ENCODE measurements at regions not wholly inside any gene's neighbourhood (a gene's known extent, or its start where the extent isn't known, plus 50 kb on each side); places are given as distances from the start of the nearest gene placed in this dataset.
"Not testable (repeated sequence)": the region's sequence is repeated elsewhere in the genome, so short reads cannot be mapped to it uniquely, and the experiment has no call there.

DNA sequence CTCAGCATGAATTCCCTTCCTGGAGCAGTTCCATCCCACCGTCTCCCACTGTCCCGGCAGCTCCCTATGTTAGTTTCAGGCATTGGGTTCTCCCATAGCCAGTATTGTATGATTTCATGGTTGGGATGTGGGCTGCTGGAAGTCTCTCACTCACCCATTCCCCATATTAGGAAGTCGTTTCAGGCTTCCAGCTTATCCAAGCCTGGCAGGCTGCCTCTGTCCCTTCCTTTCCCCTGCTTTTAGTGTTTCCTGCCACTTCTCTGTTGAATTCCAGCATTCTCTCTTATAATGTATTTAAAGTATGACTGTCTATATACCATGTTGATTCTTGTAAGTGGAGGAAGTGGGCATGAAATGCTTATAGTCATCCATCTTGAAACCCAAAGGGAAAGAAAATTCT lies 309.7 kb upstream of the RBMS3 start:
- DNase-seq: no peak

DNA sequence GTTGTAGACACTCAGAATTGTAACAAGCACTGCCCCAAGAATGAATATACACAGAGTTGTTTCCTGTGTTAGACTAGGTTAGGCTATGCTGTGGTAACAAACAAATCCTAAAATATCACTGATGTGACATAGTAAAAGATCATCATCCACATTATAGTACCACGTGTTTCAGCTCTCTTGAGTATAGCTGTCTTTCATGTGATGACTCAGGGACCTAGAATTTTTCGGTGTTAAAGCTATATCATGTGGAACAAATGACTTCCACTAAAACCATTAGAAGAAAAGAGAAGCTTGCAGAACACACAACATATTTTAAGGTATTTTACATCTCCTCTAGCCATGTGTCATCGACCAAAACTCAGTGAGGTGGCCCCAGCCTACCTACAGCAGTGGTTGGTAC lies 307.9 kb upstream of the RBMS3 start:
- no peak for DNase-seq

DNA sequence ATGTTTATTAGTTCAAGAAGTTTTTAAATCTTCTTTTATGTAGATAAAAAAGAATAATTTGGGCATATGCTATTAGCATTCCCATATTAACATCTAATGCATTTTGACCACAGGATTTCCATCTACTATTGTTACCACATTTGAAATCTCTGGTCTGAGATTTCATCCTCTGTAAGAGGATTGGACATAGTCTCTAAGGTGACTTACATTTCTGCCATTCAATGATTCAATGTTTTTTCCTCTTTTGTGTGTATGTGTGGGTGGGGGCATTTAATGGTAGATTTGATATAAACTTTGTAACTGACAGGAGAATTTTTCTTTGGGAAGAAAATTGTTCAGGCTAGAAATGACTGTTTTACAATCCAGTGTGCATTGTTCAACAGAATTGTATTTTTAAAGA lies 307.3 kb upstream of the RBMS3 start:
- DNase-seq: no peak

DNA sequence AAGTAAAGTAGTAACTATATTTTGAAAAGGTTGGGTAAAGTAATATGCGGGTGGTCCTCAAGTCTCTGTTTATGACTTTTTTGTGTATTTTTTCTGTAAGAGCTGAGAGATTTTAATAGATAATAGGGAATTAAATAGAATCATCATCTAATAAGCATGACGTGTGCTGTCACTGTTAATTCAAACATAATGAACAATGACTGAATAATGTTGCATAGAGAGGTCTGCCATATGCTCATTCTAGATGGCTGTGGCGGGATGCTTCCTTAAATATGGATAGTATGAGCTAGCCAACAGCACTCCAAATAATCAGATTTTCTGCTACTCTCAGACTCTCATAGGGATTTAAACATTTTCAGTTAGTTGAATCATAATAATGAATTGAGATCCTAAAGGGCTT lies 302.8 kb upstream of the RBMS3 start:
- no peak for DNase-seq

DNA sequence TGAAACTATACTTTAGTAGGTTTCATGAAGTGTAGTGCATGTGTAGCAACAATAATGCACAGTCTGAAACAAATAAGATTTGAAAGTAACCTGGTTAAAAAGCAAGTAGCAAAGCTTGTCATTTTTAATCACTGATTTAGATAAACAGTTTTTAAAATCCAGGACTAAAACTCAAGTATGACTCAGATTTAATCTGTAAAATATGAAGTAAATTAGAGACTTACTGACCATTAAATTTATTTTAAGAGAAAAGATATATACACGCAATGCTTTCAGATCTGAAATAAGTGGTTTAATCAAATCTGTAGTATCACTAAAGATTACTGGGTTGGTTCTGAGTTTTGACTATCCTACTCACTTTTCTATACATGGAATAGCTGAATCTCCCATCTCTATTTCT lies 300.7 kb upstream of the RBMS3 start:
- DNase-seq: no peak

DNA sequence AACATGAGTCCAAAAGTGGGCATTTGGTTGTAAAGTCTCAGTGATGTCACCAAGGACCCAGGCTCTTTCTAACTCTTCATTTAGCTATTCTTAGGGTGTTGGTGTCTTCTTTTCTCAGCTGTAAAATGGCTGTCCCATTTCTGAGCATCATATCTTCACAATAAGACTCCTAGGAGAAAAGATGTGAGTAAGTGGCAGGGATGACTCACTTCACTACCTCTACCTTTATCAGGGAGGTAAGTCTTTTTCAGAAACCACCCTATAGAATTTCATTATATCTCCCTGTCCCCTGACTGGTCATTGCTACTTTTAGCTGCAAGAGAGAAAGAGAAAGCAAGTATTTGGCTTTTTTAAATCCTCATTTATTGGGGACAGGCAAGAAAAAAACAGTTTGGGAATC lies 300.2 kb upstream of the RBMS3 start:
- no peak for DNase-seq

DNA sequence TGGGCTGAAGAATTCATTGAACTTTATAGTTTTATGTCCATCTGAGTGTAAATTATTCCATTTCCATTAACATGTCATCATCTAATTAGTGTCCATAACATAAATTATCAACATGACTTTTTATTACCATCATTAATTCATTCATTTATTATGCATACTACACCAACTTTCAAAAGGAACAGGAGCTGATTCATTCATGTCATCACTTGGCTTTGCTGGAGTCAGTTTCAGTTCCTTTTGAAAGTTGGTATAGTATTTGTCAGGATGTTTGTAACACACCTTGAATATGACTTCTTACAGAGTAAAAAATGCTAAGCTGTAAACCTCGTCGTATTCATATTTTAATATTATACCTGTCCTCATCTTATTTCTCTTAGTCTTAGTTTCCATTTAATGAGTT lies 298.0 kb upstream of the RBMS3 start:
- DNase-seq: no peak

DNA sequence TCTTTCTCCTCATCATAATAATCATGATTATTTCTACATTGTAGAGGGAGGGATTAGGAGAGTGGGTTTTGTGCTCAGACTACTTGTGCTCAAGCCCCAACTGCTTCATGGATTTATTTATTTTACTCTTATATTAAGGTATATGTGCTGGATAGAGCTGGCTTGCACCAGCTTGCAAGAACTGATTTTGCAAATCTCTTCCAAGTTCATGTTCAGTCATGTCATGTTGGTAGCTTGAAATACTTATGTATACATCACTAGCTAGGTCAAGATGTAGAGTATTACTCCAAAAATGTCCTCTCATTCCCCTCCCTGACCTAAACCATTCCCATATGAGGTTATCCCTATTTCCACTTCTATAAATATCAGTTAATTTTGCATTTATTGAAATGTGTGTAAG lies 293.9 kb upstream of the RBMS3 start:
- no peak for DNase-seq

DNA sequence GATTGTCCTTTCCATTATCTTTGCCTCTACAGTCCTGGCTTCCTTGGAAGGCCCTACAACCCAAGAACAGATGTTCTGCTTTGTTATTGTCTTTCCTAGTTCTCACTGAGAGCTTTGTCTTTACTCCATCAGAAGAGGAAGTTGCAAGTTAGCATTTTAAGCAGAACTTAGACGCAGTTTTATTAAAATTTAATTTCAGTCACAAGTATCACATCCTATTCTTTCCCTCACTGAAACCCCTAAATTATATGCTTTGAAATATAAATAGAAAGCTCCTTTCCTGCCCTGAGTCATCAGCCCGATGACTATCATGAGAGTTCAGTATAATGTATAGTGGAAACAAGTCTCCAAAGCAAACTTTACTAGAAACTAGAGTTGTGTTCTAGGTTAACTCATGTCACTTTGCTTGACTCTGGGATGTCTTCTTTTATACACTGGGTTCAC lies 291.2 kb upstream of the RBMS3 start:
- no peak for DNase-seq

DNA sequence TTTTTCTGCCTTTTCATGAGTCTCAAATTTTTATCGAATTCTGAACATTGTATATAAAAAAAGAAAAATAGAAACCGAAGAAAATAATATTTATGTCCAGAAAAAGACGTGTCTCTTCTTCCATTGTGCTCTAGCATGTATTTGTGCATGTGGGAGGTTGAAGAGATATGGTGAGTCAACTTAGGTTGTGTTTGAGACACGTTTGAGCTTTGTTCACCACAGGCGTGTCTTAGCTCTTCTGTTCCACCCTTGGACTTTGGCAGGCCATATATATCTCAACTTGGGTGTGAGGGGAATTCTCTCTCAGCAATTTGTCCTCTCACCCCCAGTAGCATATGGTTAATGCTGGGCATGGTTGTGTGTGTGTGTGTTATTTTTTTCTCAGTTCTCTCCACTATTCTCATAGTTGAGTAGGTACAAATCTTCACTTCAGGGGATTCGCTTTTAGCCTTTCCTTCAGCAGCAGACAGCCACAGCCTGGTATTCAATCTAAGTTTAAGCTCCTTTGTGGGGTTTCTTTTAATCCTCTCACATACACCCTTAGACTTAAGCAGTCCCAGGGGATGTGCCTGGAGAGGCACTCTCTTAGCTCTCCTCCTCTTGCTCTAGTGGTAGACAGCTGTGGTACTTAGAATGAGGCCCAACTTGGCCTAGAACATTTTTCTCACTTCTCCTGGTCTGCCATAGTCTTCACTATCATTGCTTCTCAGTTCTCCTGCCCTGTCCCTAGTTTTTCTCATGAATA lies 286.5 kb upstream of the RBMS3 start:
- DNase-seq: no peak

DNA sequence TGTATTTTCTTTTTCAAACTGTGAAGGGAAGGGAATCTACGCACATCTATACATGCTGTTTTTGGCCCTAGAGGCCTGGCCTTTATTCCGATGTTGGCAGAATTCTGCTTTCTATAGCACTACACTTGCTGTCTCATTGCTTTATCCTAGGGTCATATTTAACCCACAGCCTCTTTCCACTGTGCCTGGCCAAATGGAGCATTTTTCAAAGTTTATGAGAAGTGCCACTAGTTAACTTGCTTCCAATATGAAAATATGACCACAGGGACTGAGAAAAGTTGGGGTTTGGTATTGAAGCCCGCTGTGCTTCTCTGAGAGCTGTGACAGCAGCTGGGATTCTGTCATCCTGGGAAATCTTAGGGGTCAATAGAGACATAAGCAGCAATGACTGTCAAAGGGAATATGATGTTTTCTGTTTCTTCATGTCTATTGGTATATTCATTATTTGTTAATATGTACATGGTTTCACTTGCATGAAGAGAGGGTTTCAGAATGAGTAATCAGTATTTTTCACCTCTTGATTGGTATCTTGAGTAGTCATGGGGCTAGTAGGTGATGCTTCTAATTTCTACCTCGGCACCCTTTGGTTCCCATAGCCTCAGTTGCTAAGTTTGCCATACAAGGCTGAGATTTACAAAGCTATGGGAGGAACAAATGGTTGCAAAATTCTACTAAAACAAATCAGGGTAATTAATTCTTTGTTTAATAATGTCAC lies 275.8 kb upstream of the RBMS3 start:
- DNase-seq: no peak

DNA sequence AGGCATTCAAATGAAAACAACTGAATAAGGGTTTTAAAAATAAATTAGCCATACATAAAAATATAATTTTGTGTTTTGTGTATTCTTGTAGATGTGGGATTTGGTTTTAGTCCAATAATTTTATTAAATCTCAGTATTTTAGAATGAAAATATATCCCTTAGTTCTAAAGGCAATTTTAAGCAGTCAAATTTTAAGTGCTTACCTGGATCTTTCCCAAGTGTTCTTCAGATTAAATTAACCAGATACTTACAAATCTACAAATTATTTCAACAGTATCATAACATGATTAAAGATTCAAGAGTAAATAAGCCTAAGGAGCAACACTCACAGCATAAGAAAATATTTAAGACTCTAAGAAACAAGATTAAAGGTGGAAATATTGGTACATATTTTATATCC lies 275.0 kb upstream of the RBMS3 start:
- no peak for DNase-seq

DNA sequence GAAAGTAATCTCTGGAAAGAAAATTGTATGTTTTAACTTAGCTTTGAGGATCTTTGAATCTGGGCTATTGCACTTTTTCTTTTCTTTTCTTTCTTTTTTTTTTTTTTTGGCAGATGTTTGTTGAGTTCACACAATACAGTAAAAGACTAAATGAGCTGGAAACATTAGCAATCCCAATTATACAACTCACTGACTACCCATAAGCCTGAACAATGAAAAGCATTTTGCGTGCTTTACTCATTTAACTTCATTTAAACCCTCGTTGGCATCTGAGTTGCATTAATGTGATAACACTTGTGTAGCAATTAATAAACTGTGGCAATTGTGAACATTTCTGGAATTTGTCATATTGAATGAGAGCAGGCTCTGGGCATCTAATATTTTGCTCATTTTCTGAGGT lies 269.4 kb upstream of the RBMS3 start:
- no peak for DNase-seq

DNA sequence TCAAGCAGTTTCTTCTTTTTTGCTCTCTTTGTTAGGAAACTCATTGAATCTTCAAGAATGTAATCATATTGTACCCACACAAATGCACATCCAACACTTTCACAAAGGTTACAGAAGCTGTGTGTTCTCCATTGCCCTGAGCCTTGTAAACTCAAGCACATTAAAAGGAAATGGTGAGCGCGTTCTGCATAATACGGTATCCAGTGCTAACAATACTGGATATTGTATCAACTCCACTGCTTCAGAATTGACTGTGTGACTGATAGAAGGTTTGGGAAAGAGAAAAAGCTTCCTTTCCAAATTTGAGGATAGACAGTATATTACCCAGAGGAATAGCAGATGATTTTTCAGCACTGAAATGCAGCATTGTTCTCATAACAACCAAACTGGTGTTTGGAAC lies 268.9 kb upstream of the RBMS3 start:
- no peak for DNase-seq

DNA sequence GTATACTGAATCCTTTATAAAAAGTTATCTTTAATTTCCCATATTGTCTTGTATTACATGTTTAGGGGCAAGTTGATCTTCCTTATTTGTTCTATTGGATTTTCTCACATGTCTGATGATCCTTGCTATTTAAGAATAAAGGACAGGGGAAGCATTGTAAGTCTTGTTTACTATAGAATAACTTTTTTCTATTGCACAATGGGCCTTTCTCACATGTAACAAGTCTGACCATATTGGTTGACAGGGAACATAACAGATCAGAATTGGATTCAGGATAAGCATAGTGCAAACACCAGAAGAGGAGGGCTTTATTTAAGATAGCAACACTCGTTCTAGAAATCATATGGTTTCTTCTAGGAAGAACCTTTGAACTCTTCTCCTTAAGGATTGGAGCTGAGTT lies 257.9 kb upstream of the RBMS3 start:
- no peak for DNase-seq

DNA sequence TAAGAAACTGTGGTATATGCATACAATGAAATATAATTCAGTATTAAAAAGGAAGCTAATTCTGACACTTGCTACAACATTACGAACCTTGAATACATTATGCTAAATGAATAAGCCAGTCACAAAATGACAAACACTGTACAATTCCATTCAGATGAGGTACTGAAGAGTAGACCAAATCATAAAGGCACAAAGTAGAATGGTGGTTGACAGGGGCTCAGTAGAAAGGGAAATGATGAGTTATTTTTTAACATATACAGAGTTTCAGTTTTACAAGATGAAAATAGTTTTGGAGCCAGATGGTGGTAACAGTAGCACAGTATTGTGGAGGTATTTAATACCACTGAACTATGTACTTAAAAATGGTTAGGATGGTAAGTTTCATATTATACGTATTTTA lies 254.6 kb upstream of the RBMS3 start:
- DNase-seq: no peak

DNA sequence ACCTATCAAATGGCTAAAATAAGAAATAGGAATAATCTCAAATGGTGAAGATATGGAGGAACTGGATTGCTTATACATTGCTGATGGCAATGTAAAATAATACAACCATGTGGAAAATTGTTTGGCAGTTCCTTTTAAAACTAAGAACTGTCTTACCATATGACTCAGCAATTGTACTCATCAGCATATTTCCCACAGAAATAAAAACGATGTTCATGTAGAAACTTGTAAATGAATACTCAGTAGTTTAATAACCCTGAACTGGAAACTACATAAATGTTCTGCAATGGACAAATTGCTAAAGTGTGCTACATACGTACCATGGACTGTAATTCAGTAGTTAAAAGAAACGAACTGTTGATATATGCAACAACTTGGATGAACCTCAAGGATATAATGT lies 253.9 kb upstream of the RBMS3 start:
- no peak for DNase-seq

DNA sequence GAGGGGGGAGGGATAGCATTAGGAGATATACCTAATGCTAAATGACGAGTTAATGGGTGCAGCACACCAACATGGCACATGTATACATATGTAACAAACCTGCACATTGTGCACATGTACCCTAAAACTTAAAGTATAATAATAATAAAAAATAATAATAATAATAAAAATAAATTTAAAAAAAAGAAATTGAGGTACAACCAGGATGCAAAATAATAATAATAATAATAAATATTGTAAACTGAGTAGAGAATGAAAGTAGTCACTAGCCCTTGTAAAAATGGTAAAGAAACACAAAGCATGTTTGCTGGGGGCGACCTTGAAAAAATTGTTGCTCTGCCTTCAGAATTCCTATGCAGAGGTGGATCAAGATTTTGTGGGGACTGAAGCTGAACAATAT lies 249.7 kb upstream of the RBMS3 start:
- DNase-seq: not testable (repeated sequence)

DNA sequence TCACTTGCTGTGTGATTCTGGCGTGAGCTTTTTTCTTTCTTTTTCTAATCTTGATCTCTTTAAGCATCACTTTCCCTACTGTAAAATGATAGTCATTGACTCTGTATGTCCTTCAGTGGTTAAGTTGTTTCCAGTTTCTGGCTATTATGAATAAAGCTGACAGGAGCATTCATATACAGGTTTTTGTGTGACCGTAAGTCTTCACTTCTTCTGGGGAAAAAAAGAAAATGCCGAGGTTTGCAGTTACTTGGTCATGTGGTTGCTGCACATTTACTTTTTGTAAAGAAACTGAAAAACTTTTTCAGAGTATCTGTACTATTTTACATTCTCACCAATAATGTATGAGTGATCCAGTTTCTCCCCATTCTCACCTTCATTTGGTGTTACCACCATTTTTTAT lies 247.4 kb upstream of the RBMS3 start:
- no peak for DNase-seq

DNA sequence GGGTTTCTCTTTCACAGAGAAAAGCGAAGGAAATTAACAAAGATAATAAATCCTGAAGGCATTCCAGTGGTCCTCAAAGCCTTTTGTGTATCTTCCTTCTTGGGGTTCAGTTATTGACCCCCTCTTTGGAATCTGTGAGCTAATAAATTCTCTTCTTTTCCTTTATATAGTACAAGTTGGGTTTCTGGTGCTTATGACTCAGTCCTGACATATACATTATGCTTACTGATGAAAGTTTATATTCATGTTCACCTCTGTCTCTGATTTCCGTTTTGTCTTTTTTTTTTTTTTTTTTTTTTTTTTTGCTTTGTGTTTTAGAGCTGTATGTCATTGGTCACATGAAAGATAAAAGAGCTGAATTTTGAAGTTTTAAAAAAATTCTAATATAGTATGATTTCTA lies 230.7 kb upstream of the RBMS3 start:
- no peak for DNase-seq

DNA sequence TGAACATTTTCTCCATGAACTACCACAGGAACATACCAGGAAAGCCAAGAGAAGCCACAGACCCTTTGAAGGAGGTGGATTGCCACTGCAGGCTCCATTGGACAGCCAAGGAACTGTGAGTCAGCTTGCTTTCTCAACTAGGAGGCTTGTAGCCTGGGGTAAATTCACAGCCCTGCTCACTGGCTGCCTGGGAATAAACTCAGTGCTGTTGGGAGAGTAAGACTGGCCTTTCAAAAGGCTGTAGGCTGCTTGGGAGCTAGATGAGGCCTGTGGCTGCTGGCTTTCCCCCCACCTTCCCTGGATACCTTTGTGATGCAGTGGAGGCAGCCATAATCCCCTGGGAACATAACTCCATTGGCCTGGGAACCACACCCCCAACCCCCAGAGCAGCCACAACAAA lies 223.5 kb upstream of the RBMS3 start:
- no peak for DNase-seq

DNA sequence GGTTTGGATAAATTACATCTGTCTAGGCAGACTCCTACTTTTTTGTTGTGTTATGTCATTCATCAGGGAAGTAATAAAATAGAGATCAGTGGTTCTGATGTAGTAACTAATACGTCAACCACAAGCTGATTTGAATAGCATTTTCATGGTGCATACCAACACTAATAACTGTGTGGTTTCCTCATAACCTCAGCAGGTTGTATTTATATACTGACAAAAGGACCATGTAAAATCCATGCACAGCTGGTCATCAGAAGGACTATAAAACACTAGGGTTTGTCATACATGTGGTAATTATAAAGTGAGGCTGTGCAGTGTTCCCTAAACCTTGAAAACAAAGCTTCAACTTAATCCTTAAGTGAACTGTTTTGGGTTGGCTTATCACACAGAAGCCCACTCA lies 216.8 kb upstream of the RBMS3 start:
- no peak for DNase-seq

DNA sequence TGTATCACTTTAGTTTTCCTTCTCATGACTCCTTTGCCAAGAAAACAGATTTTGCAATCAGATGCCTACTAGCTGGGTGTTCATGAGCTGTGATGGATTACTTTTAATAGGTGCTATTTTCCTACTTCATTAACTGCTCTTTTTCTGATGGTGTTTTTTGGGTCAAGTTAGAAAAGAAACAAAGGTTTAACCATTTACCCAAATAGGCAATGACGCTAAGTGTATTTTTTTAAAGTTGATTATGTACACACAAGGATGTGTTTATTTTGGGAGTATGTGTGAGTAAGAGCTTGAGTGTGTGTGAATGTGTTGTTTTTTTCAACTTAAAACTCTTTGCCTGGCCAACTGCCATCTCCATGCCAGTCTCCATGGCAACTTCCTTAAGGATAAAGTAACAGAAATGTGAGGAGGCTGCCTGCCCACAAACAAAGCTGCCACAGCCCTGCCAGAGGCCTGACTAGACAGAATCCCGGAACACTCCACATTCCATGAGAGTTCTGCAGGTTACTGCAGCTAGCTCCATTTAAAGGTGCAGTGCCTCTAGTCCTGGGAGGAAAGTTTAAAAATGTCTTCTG lies 215.6 kb upstream of the RBMS3 start:
- no peak for DNase-seq

DNA sequence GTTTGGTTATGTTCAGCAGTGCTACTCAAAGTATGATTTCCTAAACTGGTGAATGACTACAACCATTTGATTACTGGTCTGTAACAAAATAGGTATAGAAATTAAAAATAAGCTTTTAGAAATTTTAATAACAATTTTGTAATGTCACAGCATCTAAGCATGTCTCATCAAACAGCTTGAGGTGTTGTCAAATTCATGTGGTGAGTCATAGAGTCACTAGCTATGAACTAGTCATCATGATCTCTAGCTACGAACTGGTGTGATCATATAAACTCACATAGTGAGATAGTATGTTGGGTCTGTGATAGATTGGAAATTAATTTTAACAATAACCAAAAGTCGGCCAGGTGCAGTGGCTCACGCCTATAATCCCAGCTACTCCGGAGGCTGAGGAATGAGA lies 213.9 kb upstream of the RBMS3 start:
- no peak for DNase-seq
